HG02938 (cell line): ENCODE measurements at regions not wholly inside any gene's neighbourhood (a gene's known extent, or its start where the extent isn't known, plus 50 kb on each side); places are given as distances from the start of the nearest gene placed in this dataset.

Experiments
- ATAC-seq: cut with Tn5 transposase; IDR thresholded peaks from one replicate; pipeline ENCODE4 v1.9.1; 2021; ENCODE audit warnings: mild to moderate bottlenecking, moderate library complexity; ENCODE audit not compliant: unreplicated experiment

DNA sequence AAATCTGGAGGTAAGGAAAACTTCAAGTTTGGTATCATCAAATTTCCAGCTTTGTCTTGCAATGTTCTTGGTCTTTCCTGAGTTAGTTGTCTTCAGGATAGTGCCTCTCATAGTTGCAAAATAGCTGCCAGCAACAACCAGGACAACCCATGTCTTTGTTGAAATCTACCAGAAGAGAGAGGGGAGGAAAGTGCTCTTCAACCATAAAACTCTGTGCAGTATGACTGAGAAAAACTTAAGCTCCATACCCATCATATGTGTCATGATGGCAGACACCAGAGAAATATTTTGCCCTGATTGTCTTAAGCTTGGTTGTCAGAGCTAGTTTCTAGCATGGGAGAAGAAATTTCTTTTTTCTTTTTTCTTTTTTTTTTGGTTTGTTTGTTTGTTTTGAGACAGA lies 103.3 kb downstream of the SPRY2 start:
- no peak for ATAC-seq

DNA sequence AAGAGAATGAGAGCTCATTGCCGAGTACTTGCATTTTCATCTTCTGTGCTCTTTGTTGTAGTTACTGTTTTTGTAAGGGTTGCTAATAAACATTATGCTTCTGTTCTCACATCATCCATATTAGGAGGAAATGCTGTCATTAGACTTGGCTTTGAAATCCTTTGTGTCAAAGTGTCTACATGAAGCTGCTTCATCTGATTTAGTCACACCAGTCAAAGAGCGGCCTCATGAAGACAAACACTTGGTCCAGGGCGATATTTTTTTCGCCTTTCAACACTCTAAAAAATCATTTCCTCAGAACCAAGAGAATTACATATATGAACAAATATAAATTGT lies 105.0 kb downstream of the SPRY2 start:
- no peak for ATAC-seq

DNA sequence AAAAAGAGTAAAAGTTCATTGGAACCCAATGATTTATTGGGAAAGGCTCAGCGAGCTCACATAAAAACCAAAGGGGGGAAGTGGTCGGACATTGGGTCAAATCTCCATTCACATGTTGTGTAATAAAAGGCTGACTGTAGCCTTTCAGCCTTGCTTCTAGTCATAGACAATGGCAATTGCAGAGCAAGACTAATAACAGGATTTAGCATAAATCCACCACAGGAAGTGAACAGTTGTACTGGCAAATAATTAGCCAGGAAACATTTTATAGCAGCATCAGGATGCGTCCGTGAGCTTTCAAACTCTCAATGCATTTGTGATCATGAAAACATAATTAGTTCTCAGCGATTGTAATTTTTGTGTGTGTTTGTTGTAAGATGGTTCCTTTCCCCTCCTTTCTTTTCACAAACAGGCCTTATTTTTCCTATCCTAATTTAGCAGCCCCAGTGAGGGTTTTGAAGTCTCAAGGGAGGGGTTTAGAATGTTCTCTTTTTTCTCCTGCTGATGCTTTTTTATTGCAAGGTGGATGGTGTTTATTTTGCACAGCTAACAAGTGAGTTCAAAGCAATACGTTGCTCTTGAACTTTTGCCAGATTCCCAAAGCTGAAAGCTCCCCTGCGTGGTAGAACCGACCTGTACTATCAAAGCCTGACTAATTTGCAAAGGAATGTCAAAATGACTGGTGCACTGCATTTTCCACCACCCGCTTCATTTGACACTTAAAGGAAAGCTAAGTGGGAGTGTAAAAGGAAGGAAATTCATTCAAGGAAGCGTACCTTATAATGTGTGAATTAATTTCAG lies 105.6 kb downstream of the SPRY2 start:
- ATAC-seq, result peak; percentile 84

DNA sequence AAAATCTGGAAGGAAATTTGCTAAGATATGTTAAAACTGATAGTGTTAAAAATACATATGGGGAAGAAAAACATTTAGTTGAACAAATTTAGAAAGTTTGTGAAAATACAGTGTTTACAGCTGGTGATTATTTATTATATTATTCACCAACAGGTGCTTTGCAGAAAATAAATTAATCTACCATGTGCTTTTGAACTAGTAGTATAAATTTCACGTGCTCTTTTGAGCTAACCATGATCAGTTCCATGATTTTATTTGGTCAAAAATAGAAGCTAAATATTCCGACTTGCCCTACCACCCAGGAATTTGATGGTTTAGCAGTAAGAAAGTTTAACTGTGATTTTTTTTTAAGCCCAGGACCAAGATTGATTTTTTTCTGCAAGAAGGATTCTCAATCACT lies 113.3 kb downstream of the SPRY2 start:
- ATAC-seq, result no peak

DNA sequence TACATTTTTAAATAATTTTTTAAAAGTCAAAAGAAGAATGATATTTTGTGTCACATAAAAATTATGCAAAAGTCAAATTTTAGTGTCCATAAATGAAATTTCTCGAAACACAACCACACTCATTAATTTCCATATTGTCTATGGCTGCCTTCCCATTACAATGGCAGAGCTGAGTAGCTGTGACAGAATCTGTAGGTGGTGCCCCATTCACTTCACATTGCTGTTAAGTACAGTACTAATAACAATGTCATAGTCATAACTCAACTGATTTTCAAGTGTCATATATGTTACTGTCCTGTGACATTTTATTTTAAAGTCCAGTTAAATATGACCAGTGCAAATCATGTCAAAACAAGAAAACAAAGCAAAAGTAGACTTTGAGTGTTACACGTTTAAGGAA lies 114.3 kb downstream of the SPRY2 start:
- ATAC-seq, result no peak

DNA sequence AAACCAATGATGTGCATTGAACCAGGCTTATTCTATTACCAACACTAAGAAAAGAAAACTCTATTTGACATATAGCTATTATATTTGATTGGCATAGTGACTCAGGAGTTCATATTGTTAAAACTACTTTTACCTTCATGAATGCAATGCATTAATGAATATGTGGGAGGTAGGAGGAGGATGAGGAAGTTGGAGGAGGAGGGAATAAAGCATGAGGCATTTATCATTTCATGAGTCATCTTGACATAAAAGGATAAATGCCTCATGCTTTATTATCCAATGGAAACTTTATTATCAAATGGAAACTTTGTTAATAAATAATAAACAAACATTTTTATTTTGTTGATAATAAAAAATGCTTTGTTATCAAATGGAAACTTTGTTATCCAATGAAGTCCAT lies 116.5 kb downstream of the SPRY2 start:
- ATAC-seq, result no peak

DNA sequence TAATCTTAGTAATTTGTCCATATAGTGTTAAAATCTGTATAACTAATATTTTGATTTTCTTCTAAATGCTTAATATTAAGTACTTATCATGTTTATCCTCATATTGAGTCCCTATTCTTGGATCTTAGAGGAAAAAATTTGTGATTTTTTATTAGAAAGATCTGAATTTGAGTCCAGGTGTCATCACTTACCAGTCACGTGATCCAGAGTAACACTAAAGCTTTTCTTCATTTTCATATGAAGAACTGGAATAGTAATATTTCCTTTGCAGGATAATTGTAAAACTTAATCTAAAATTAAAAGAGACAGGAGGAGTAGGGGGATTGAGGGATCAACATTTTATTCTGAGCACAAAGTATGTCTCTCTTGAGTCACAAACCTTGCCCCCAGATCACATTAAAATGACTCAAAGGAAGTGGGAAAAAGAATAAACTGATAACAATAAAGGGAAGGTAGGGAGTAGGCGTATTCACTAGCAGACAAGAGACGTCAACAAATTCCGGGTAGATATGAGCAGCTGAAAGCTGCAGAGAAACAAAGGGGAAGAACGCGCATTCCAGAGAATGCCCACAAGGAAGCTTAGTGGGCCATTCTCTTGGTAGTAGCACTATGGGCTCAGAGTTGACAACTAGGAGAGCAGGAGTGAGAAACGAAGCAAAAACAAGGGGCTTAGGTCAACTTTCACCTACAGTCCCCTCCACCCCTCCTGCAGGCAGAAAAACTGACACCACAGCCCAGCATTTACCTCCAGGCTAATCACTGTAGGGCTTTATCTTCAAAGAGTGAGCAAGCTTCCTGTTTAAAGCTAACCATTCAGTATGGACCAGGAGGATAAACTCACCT lies 123.1 kb downstream of the SPRY2 start:
- no peak for ATAC-seq

DNA sequence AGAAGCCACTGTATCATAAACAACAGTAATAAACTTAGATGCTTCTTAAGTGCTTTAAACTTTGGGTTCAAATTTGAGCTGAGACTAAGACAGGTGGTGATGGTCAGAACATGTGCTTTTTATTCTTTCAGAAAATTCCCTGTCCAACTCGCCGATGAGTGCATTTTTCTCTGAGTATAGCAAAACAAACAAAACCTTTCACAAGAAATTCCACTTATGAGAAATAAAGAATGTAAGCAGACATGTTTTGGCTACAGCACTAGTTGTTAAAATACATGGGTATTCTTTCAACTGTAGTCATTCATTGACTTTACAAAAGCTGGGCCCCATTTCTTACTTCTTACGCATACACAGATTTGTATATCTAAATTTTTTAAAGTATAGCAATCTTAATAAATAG lies 125.6 kb downstream of the SPRY2 start:
- ATAC-seq, result no peak

DNA sequence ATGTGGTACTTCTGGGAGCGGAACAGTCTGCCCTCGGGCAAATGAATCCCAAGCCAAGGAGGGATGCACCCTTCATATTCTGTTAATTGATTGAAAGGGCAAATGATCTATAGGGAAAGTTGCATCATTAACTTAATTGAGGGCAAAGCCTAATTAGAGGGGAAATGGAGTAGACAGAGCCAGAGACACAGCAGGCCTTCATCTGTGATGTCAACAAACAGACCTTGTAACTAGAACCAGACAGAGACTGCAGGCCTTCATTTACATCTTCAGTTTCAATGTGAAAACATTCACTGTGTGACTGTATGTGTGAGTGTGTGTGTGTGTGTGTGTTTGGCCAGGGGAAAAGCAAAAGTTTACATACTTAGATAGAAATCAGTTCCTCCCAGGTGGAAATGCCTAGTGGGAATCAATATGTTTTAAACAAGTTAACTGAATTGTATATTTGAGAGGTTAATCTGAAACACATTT lies 126.4 kb downstream of the SPRY2 start:
- no peak for ATAC-seq

DNA sequence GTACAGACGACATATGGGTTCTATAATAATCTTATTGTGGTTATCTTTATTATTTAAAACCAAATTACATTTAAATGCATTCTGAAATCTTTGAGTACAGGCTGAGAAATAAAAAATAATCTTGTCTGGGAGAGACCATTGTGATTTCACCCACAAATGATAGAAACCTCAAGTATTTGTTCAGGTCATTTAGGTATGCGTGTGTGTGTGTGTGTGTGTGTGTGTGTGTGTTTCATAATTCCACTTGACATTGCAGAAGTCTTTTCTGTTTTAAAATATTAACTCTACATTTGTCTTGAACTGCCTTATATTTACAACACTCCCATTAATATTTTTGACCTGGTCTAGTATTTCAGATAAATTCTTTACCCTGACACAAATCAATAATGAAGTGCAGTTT lies 126.9 kb downstream of the SPRY2 start:
- ATAC-seq, result no peak

DNA sequence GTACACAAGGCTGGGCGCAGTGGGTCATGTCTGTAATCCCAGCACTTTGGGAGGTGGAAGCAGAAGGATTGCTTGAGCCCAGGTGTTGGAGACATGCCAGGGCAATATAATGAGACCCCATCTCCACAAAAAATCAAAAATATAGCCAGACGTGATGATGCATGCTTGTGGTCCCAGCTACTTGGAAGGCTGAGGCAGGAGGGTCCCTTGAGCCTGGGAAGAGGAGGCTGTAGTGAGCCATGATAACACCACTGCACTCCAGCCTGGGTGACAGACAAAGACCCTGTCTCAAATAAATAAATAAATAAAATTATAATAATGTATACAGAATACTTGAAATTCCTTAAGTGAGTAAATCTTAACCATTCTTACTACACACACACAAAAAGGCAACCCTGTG lies 127.7 kb downstream of the SPRY2 start:
- no peak for ATAC-seq

DNA sequence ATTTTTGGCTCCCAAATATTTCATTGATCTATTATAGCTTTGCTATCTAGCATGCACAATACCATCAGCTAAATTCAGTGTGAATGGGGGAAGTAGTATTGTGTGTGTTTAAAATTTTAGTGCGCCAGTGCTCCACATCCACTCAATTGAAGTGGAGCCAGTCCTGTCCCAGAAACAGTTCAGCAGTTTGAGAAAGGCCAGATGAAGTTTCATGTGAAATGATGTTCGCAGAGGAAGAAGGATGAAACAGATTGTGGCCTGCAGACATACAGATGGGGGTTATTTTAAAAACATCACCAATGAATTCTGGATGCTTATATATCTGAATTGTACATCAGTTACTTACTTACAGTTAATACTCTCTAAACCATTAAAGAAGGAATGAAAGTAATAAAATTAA lies 129.4 kb downstream of the SPRY2 start:
- ATAC-seq, result no peak

DNA sequence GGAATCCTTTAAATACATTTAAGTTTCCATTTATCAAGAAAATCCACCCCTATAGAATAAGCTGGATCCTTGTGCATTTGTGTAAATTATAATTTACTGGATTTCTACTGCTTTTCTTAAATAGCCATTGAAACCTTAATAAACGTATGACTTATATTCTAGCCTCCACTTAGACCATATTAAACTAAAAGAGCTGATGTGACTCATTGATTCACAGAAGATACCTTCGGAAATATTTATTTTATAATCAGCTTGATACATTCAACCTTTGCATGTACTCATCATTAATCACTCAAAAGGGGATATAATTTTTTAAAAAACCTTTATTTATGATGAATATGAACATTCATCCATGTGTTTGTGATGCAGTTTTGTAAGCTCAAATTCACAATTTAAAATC lies 136.3 kb downstream of the SPRY2 start:
- no peak for ATAC-seq

DNA sequence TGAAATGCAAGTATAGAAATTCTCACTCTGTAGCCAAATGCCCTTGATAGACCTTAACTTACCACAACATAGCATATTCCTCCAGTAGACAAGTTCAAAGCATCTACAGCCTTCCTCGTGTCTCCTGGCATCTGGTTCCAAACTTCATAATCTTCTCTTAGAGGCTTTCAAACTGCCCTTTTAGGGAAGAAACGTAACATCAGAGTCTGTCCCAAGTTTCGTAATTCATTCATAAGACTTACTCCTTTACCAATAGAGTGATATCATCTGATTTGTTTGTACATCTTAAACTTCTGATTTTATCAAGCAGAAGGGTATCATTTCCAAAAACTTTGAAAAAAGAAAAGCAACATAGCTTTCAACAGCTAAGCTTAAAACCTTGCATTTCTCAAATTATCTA lies 137.4 kb downstream of the SPRY2 start:
- no peak for ATAC-seq

DNA sequence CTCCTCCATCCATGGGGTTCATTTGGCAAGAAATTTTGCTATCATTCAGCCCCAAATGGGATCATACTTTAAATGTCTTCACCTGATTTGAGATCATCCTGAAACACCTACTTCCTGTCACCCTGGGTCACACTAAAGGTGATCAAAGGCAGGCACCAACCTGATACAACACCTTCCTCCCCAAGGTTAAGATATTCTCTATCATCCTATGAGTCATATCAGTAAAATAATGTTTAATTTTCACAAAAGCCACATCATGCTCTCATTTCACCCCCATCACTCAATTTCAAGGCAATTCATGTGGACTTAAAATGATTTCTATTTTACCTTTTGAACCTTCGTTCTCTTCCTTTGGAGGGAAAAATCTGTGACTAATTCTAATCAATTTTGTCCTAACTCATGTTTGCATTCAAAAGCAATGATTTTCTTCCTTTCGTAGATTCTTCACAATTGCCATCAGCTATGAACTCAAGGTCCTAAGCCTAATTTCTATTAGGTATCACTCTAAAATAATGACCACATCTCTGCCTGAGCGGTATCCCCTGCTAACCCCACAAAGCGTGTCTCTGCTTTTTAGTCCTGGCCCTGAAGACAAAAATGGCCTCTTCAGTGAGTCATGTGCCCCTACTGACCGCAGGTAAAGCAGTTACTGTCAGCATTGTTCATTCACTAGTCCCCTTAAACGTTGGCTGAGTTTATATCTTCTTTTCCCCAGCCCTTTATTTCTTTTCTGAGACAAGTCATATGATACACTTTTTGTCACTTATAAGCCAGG lies 139.0 kb downstream of the SPRY2 start:
- no peak for ATAC-seq

DNA sequence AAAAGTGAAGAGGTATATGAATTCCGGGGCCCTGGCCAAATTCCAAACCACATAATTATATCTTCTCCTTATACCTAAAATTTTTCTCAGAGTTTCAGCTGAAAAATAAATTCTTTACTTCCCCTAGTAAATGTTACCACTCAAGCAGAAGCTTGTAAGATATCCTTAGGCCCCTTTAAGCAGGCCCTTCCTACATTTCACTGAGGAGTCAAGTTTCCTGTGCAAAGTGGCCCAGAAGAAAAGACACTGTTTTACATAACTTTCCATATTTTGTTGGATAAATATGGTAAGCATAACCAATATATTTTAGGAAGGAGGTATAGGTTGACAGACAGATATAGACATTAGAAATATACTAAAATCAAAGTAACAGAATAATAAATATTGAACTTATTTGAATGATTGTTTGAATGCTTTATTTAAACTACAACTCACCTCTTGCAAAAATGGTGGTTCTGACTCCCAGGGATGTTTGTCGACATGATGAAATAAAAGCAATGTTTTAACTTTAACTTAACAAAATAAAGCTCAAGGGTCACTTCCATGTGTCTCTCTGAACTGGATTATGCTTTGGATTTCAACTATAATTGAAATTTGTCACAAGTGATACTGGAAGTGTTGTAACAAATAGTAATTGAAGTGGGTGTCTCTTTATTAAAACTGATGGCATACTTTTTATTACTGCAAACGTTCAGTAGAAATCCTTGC lies 141.2 kb downstream of the SPRY2 start:
- no peak for ATAC-seq

DNA sequence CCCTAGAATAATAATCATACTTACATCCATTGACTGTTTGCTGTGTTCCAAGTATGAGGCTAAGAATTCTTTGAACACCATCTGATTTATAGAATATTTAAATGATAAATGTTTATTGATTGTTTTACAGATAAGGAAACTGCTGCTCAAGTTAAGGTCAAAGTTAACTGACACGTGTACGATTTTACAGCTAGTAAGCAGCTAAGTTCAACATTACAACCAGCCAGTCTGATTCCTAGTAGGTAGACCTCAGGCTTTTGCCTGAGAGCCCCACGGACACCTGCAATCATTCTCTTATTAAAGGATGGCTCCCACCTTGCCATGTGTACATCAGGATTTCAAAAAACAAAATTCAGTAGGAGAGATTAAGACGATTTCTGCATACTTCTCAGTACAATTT lies 141.9 kb downstream of the SPRY2 start:
- no peak for ATAC-seq

DNA sequence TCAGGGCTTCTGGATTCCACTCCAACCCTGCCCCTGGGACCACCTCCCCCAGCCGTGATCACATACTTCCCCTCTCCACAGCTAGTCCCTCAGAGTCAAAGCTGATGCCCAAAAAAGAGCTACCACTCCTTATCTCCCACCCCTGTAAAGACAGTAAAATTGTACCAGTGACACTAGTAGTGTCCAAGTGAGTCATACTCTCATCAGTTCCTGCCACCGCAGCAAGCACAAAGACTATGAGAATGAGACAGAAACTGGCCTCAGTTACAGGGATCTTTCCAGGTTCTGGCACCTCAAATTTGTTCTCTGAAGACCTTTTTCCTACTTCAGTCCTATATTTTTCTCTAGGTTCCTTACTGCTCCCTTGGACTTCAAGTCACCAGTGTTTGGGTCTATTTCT lies 144.2 kb downstream of the SPRY2 start:
- ATAC-seq, result no peak

DNA sequence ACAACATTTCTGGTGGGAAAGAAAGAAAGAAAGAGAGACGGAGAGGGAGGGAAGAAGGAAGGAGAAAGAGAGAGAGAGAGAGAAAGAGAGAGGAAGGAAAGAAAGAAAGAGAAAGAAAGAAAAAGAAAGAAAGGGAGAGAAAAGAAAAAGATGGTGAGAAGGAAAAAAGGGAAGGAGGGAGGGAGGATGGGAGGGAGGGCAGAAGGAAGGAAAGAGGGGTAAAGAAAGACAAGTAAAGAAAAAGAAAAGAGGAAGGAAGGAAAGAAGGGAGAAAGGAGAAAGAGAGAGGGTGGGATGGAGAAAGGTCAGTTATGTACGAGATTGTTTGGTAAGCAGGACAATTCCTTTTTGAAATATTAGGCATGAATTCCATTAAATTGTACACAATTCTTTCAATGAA lies 145.3 kb downstream of the SPRY2 start:
- ATAC-seq, result no peak

DNA sequence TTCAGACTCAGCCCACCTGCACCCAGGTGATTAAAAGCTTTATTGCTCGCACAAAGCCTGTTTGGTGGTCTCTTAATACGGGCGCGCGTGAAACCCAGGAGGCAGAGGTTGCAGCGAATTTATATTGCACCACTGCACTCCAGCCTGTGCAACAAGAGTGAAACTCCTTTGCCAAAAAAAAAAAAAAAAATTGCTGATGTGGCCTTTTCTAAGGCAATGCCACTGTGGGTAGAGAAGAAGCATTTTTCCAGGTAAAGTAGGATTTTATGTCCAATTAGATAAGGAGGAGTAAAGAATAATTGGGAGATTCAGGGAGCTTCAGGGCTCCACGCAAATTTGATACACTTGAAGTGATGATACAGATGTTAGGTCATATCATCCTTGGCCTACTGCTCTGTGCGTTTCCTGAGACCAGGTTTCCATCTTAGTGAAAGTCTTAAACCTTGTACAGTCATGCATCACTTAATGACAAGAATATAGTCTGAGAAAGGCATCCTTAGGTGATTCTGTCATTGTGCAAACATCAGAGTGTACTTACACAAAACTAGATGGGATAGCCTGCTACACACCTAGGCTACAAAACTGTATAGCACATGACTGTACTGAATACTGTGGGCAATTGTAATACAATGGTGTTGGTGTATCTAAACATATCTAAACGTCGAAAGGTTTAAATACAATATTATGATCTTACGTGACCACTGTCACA lies 150.9 kb downstream of the SPRY2 start:
- ATAC-seq, result no peak
